Lower lobe of right lung (tissue), 2 donors: ENCODE measurements at regions not wholly inside any gene's neighbourhood (a gene's known extent, or its start where the extent isn't known, plus 50 kb on each side); places are given as distances from the start of the nearest gene placed in this dataset.

Experiments used
- ATAC-seq, 2 donors: fragments of 200-7000 bp; cut with Tn5 transposase; one replicate each; pipeline ENCODE4 v1.9.1; 2020 to 2022; ENCODE audit warnings: mild to moderate bottlenecking in 2 of 2, moderate library complexity in 2 of 2
- DNase-seq: peaks from one replicate; pipeline ENCODE4 v3.0.0-alpha.2; 2020
- H3K27ac ChIP-seq: fragments of 200-600 bp; one replicate; pipeline ENCODE4 v1.8.0; 2022
- H3K27me3 ChIP-seq: fragments of 200-600 bp; one replicate; pipeline ENCODE4 v1.8.0; 2022; ENCODE audit warnings: low read depth
- H3K36me3 ChIP-seq: fragments of 200-600 bp; one replicate; pipeline ENCODE4 v1.8.0; 2022; ENCODE audit warnings: mild to moderate bottlenecking
- H3K4me1 ChIP-seq: fragments of 200-600 bp; one replicate; pipeline ENCODE4 v1.8.0; 2022
- H3K4me3 ChIP-seq: fragments of 200-600 bp; one replicate; pipeline ENCODE4 v1.8.0; 2022; ENCODE audit warnings: mild to moderate bottlenecking
- H3K9me3 ChIP-seq: fragments of 200-600 bp; one replicate; pipeline ENCODE4 v1.8.0; 2022
- CTCF ChIP-seq: fragments of 200-600 bp; IDR thresholded peaks from one replicate; pipeline ENCODE4 v1.8.0; 2022; ENCODE audit warnings: antibody characterized with exemption, mild to moderate bottlenecking
- intact Hi-C: fragments of 100-400 bp; cut with DNase I; formaldehyde crosslinking; loops from one replicate; pipeline ENCODE4 v1.11.0; 2022
- donor health status: DM: no; HTN: yes; CAD: no; lungs with severe emphysema.

DNA sequence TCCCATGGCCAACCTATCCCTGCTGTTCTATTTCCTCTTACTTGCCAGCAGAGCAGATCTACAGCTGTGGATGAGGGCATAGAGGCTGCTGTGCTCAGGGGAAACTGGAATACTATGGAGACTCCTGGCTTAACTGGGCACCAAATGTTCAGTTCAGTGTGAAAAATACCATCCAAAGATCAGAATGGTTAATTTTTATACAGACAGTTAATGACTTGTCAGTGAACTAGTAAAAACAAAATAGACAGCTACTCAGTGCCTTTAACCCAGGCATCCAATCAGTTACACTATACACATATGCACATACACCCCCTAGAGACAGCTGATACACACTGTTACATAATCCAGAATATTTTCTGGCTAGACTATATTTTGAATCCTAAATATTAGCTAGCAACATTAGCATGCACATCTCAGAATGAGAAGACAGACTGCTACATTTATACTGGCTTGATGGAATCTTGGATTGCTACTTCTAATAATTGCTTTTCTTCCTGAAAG is 59.1 kb upstream of the WIPF1 start:
- Histone ChIP-seq H3K27me3 (no peaks in the 10 kb centered on the region), H3K4me3 (no peak overlapping the region)
- no peak for ATAC-seq

GRCh38 chr2:174656035-174656434 is 58.4 kb upstream of the WIPF1 start:
- Histone ChIP-seq H3K36me3 (no peaks in the 10 kb centered on the region), H3K4me3 (no peak overlapping the region), H3K4me1 (no peaks in the 10 kb centered on the region), H3K9me3 (no peaks in the 10 kb centered on the region), H3K27ac (no peak overlapping the region), H3K27me3 (no peaks in the 10 kb centered on the region)
- TF ChIP-seq CTCF = no peak
- no peak for DNase-seq
- intact Hi-C loops = no loop called here
- ATAC-seq = no peak

More for the DNA sequence above, 59.1 kb upstream of the WIPF1 start:
- intact Hi-C loops = no loop called here
- no peak for DNase-seq
- no peaks in the 10 kb centered on the region for H3K9me3 ChIP-seq
- no peak overlapping the region for H3K27ac ChIP-seq
- TF ChIP-seq CTCF = no peak
- no peaks in the 10 kb centered on the region for H3K4me1 ChIP-seq
- no peaks in the 10 kb centered on the region for H3K36me3 ChIP-seq

DNA sequence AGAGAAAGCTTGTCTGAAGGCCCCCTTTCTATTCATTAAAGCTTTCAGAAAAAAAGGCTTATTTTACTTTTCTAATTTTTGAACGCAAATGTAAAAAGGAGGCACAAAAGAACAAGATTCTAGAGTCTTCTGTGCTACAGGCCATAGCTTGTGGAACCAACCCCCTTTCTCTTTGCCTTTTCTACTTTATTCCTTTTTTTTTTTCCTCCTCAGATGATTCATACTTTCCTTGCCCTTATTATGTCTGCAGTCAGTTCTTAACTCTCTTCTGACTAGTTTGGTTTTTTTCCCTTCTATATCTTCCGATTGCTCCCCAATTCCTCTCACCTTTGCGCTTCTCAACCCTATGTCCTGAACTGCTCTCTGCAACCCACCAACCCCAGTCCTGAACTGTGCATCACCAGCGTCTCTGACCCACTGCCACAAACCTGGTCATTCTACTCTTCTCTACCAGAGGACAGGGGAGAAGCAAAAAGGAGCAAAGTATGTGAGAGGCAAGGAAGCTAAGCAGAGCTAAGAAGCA is 56.9 kb upstream of the WIPF1 start:
- H3K4me3 ChIP-seq = no peak overlapping the region

DNA sequence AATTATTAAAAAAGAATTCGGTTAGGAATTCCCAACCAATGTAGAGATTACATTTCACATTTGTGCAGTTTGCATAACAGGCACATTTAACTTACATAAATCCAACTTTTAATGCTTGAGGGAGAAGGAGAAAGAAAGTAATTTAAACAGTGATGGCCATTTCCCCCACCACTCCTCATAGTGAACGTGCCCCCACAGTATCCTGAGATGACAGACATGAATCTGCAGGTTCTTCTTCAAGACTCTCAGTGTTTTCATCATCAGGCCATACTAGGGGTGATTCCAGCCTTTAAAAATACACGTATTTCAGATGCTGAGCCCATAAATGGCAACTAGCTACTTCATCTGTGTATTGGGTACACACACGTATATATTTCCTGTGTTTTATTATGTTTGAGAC is 51.3 kb upstream of the WIPF1 start:
- intact Hi-C loops = no loop called here
- TF ChIP-seq CTCF = no peak
- ATAC-seq = no peak

More for the DNA sequence above, 56.9 kb upstream of the WIPF1 start:
- H3K9me3 ChIP-seq = no peaks in the 10 kb centered on the region
- H3K27ac ChIP-seq = no peak overlapping the region
- H3K36me3 ChIP-seq = no peaks in the 10 kb centered on the region
- no peak for ATAC-seq
- intact Hi-C loops = no loop called here
- no peaks in the 10 kb centered on the region for H3K4me1 ChIP-seq
- DNase-seq = no peak
- TF ChIP-seq CTCF = no peak
- H3K27me3 ChIP-seq = no peaks in the 10 kb centered on the region

More for the DNA sequence above, 51.3 kb upstream of the WIPF1 start:
- no peaks in the 10 kb centered on the region for H3K4me1 ChIP-seq
- H3K4me3 ChIP-seq = no peak overlapping the region
- H3K9me3 ChIP-seq = peaks cover 7% of the 10 kb centered on the region
- no peaks in the 10 kb centered on the region for H3K36me3 ChIP-seq
- H3K27me3 ChIP-seq = no peaks in the 10 kb centered on the region
- no peak for DNase-seq
- H3K27ac ChIP-seq = no peak overlapping the region
